HepG2 (cell line): ENCODE measurements at regions not wholly inside any gene's neighbourhood (a gene's known extent, or its start where the extent isn't known, plus 50 kb on each side); places are given as distances from the start of the nearest gene placed in this dataset.

Experiments used
- EZH2 ChIP-seq: conservative IDR thresholded peaks from 2 replicates; pipeline ENCODE4 v1.6.1; 2012; ENCODE audit warnings: mild to moderate bottlenecking, low read depth, low read length, moderate library complexity
- HNF4A ChIP-seq: sonication (generic); formaldehyde crosslinking; IDR thresholded peaks from 2 replicates; pipeline ENCODE4 v1.4.0; 2020; ENCODE audit warnings: missing genetic modification reagents
- NCOA1 ChIP-seq: sonication (generic); formaldehyde crosslinking; IDR thresholded peaks from 2 replicates; pipeline ENCODE4 v1.9.0; 2021; ENCODE audit warnings: missing genetic modification reagents
- POLR2AphosphoS5 ChIP-seq: IDR thresholded peaks from 2 replicates; pipeline ENCODE4 v1.6.1; 2012; ENCODE audit warnings: low read depth, low read length
- RAD21 ChIP-seq: fragments of 450-650 bp; formaldehyde crosslinking; IDR thresholded peaks from 2 replicates; pipeline ENCODE4 v1.5.0; 2020; ENCODE audit warnings: mild to moderate bottlenecking
- SOX13 ChIP-seq, 3 experiments: fragments of 450-650 bp in 1 of 3; sonication (generic) in 1 of 3; formaldehyde crosslinking in 1 of 3; IDR thresholded peaks in 2 of 3; conservative IDR thresholded peaks in 1 of 3; 2 replicates each; pipeline versions ENCODE4 v1.5.0 to v1.6.1; 2016 to 2020; ENCODE audit warnings: antibody characterized with exemption in 1 of 3, mild to moderate bottlenecking in 1 of 3, missing compliant biosample characterization in 1 of 3, missing genetic modification reagents in 1 of 3, moderate library complexity in 1 of 3
- SP1 ChIP-seq, 2 experiments: fragments of 450-650 bp in 1 of 2; sonication (generic) in 1 of 2; formaldehyde crosslinking in 1 of 2; IDR thresholded peaks; 2 replicates each; pipeline versions ENCODE4 v1.4.0 to v1.6.1; 2016 to 2020; ENCODE audit warnings: missing genetic modification reagents in 1 of 2
- TEAD2 ChIP-seq: sonication (generic); formaldehyde crosslinking; IDR thresholded peaks from 2 replicates; pipeline ENCODE4 v1.9.0; 2021; ENCODE audit warnings: missing genetic modification reagents
- ZNF17 ChIP-seq: sonication (generic); formaldehyde crosslinking; IDR thresholded peaks from 2 replicates; pipeline ENCODE4 v1.5.0; 2020; ENCODE audit warnings: mild to moderate bottlenecking, missing genetic modification reagents
- TF ChIP-seq, protein P1 (sequence below): sonication (generic); formaldehyde crosslinking; IDR thresholded peaks from 2 replicates; pipeline ENCODE4 v1.5.0; 2020; ENCODE audit warnings: mild to moderate bottlenecking, missing genetic modification reagents, moderate library complexity

DNA sequence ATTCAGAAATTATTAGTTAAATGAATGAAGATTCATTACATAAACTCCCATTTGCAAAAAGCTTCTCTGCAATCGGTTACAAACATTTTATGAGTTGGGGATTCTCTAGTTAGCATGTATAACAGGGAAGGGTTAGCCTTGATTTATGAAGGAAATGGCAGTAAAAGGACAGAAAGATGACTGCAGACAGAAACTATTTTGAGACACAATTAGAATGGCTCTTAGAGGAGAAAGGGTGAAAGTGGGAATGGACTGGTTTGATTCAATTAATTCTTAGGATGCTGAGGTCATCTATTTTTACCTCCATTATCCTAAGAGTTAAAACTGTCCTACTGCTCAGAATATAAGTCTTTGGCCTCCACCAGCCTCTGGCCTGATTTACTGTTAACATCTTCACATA is 250.8 kb upstream of the DLGAP1 start:
- TF ChIP-seq EZH2 (no peak), NCOA1 (CRISPR knock-in tag) (no peak), SOX13 (IDR thresholded peaks at IDR 0.05) (no peak), SOX13 (CRISPR knock-in tag; conservative IDR thresholded peaks at IDR 0.05 in 1 of 2, IDR thresholded peaks at IDR 0.05 in 1 of 2) (no peak), ZNF17 (CRISPR knock-in tag) (no peak), RAD21 (no peak), POLR2AphosphoS5 (no peak), SP1 (IDR thresholded peaks at IDR 0.05) (no peak), SP1 (CRISPR knock-in tag; IDR thresholded peaks at IDR 0.05) (no peak), HNF4A (CRISPR knock-in tag) (no peak), TEAD2 (CRISPR knock-in tag) (no peak)
- TF ChIP-seq, protein P1, sequence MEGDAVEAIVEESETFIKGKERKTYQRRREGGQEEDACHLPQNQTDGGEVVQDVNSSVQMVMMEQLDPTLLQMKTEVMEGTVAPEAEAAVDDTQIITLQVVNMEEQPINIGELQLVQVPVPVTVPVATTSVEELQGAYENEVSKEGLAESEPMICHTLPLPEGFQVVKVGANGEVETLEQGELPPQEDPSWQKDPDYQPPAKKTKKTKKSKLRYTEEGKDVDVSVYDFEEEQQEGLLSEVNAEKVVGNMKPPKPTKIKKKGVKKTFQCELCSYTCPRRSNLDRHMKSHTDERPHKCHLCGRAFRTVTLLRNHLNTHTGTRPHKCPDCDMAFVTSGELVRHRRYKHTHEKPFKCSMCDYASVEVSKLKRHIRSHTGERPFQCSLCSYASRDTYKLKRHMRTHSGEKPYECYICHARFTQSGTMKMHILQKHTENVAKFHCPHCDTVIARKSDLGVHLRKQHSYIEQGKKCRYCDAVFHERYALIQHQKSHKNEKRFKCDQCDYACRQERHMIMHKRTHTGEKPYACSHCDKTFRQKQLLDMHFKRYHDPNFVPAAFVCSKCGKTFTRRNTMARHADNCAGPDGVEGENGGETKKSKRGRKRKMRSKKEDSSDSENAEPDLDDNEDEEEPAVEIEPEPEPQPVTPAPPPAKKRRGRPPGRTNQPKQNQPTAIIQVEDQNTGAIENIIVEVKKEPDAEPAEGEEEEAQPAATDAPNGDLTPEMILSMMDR (CRISPR knock-in tag) = no peak
